ENCODE measurements at regions not wholly inside any gene's neighbourhood (a gene's known extent, or its start where the extent isn't known, plus 50 kb on each side); places are given as distances from the start of the nearest gene placed in this dataset.

- POLR2A ChIA-PET: no interaction called here
- CTCF ChIA-PET: no interaction called here
- TF ChIP-seq FOXK2 (IDR thresholded peaks at IDR 0.05): no peak
- TF ChIP-seq SP1 (IDR thresholded peaks at IDR 0.05): no peak
- TF ChIP-seq ARNT (IDR thresholded peaks at IDR 0.05): no peak
- TF ChIP-seq FOXM1 (IDR thresholded peaks at IDR 0.05; ENCODE audit: borderline replicate concordance): no peak
- TF ChIP-seq PKNOX1 (IDR thresholded peaks at IDR 0.05): no peak
- TF ChIP-seq NFRKB (IDR thresholded peaks at IDR 0.05): no peak
- no peak for TF ChIP-seq ZNF384 (IDR thresholded peaks at IDR 0.05)
- TF ChIP-seq FOXA1 (IDR thresholded peaks at IDR 0.05): no peak
- no peak for TF ChIP-seq ELF4 (IDR thresholded peaks at IDR 0.05)
- no peak for TF ChIP-seq LEF1 (IDR thresholded peaks at IDR 0.05; ENCODE audit: borderline replicate concordance)
- no peak for TF ChIP-seq HDGF (IDR thresholded peaks at IDR 0.05; ENCODE audit: borderline replicate concordance)
- TF ChIP-seq TARDBP (IDR thresholded peaks at IDR 0.05): no peak
Measured at GRCh38 chr14:38090506-38090905, 117.2 kb upstream of the SSTR1 start.

GRCh38 chr14:38098074-38098836 is 109.4 kb upstream of the SSTR1 start:
- POLR2A ChIA-PET: no interaction called here
- TF ChIP-seq ELF4 (IDR thresholded peaks at IDR 0.05) (no peak), SP1 (IDR thresholded peaks at IDR 0.05) (no peak), ZNF384 (IDR thresholded peaks at IDR 0.05) (no peak), SUZ12 (IDR thresholded peaks at IDR 0.05) (no peak), FOXA1 (IDR thresholded peaks at IDR 0.05) (no peak), CTBP1 (IDR thresholded peaks at IDR 0.05; ENCODE audit: borderline replicate concordance) (no peak), FOXK2 (IDR thresholded peaks at IDR 0.05) (no peak), ARNT (IDR thresholded peaks at IDR 0.05) (no peak), LEF1 (IDR thresholded peaks at IDR 0.05; ENCODE audit: borderline replicate concordance) (no peak), TARDBP (IDR thresholded peaks at IDR 0.05) (no peak), FOXM1 (IDR thresholded peaks at IDR 0.05; ENCODE audit: borderline replicate concordance) (no peak), NFRKB (IDR thresholded peaks at IDR 0.05) (no peak), HDGF (IDR thresholded peaks at IDR 0.05; ENCODE audit: borderline replicate concordance) (no peak), L3MBTL2 (conservative IDR thresholded peaks at IDR 0.05) (no peak), PKNOX1 (IDR thresholded peaks at IDR 0.05) (no peak)
- no peak for DNase-seq (ENCODE audit: extremely low spot score)
- CTCF ChIA-PET: no interaction called here

More at GRCh38 chr14:38090506-38090905, 117.2 kb upstream of the SSTR1 start:
- no peak for DNase-seq (ENCODE audit: extremely low spot score)

GRCh38 chr14:38101679-38102078 is 106.0 kb upstream of the SSTR1 start:
- POLR2A ChIA-PET: no interaction called here
- CTCF ChIA-PET: no interaction called here
- DNase-seq (ENCODE audit: extremely low spot score): no peak
- TF ChIP-seq SP1 (IDR thresholded peaks at IDR 0.05) (no peak), FOXA1 (IDR thresholded peaks at IDR 0.05) (no peak), CTBP1 (IDR thresholded peaks at IDR 0.05; ENCODE audit: borderline replicate concordance) (no peak), HDGF (IDR thresholded peaks at IDR 0.05; ENCODE audit: borderline replicate concordance) (no peak), FOXM1 (IDR thresholded peaks at IDR 0.05; ENCODE audit: borderline replicate concordance) (no peak), ELF4 (IDR thresholded peaks at IDR 0.05) (no peak), NFRKB (IDR thresholded peaks at IDR 0.05) (no peak), ZNF384 (IDR thresholded peaks at IDR 0.05) (no peak), FOXK2 (IDR thresholded peaks at IDR 0.05) (no peak), L3MBTL2 (conservative IDR thresholded peaks at IDR 0.05) (no peak), PKNOX1 (IDR thresholded peaks at IDR 0.05) (no peak), LEF1 (IDR thresholded peaks at IDR 0.05; ENCODE audit: borderline replicate concordance) (no peak), BHLHE40 (IDR thresholded peaks at IDR 0.05; ENCODE audit: borderline replicate concordance) (no peak), TARDBP (IDR thresholded peaks at IDR 0.05) (no peak), ARNT (IDR thresholded peaks at IDR 0.05) (no peak), SUZ12 (IDR thresholded peaks at IDR 0.05) (no peak)

- CTCF ChIA-PET: no interaction called here
- TF ChIP-seq CTBP1 (IDR thresholded peaks at IDR 0.05; ENCODE audit: borderline replicate concordance) (no peak), SUZ12 (IDR thresholded peaks at IDR 0.05) (no peak), HDGF (IDR thresholded peaks at IDR 0.05; ENCODE audit: borderline replicate concordance) (no peak), ARNT (IDR thresholded peaks at IDR 0.05) (no peak), NFRKB (IDR thresholded peaks at IDR 0.05) (no peak), BHLHE40 (IDR thresholded peaks at IDR 0.05; ENCODE audit: borderline replicate concordance) (no peak), TARDBP (IDR thresholded peaks at IDR 0.05) (no peak), PKNOX1 (IDR thresholded peaks at IDR 0.05) (no peak), FOXA1 (IDR thresholded peaks at IDR 0.05) (no peak), ELF4 (IDR thresholded peaks at IDR 0.05) (no peak), FOXM1 (IDR thresholded peaks at IDR 0.05; ENCODE audit: borderline replicate concordance) (no peak), FOXK2 (IDR thresholded peaks at IDR 0.05) (no peak), SP1 (IDR thresholded peaks at IDR 0.05) (no peak), ZNF384 (IDR thresholded peaks at IDR 0.05) (no peak)
- no peak for DNase-seq (ENCODE audit: extremely low spot score)
- POLR2A ChIA-PET: no interaction called here
Measured at GRCh38 chr14:38103542-38104225, 104.0 kb upstream of the SSTR1 start.

GRCh38 chr14:38105106-38105702 is 102.5 kb upstream of the SSTR1 start:
- TF ChIP-seq FOXK2 (IDR thresholded peaks at IDR 0.05) (no peak), SUZ12 (IDR thresholded peaks at IDR 0.05) (no peak), CTBP1 (IDR thresholded peaks at IDR 0.05; ENCODE audit: borderline replicate concordance) (no peak), L3MBTL2 (conservative IDR thresholded peaks at IDR 0.05) (no peak), ARNT (IDR thresholded peaks at IDR 0.05) (no peak), FOXM1 (IDR thresholded peaks at IDR 0.05; ENCODE audit: borderline replicate concordance) (no peak), PKNOX1 (IDR thresholded peaks at IDR 0.05) (no peak), LEF1 (IDR thresholded peaks at IDR 0.05; ENCODE audit: borderline replicate concordance) (no peak), TARDBP (IDR thresholded peaks at IDR 0.05) (no peak), FOXA1 (IDR thresholded peaks at IDR 0.05) (no peak)
- CTCF ChIA-PET: no interaction called here
- POLR2A ChIA-PET: no interaction called here
- no peak for DNase-seq (ENCODE audit: extremely low spot score)

All from HEK293T (cell line).